Lower leg skin (tissue), 4 donors: ENCODE measurements at regions not wholly inside any gene's neighbourhood (a gene's known extent, or its start where the extent isn't known, plus 50 kb on each side); places are given as distances from the start of the nearest gene placed in this dataset.

Source experiments
- DNase-seq, 2 donors: peaks; one replicate each; pipeline ENCODE4 v3.0.0-alpha.2; 2019; ENCODE audit warnings: low spot score in 2 of 2
- H3K4me3 ChIP-seq: fragments of 200-600 bp; sonication (generic); 2 replicates; pipeline ENCODE4 v1.5.1; 2017; ENCODE audit warnings: mild to moderate bottlenecking, low read depth; ENCODE audit not compliant: poor library complexity, severe bottlenecking
- POLR2A ChIP-seq, 2 donors: fragments of 450-650 bp; IDR thresholded peaks; one replicate each; pipeline ENCODE4 v1.6.1; 2016 to 2017; ENCODE audit warnings: antibody characterized with exemption in 2 of 2, mild to moderate bottlenecking in 1 of 2, moderate library complexity in 1 of 2
- WGBS, 2 donors: methylation state at CpG; one replicate each; pipeline ENCODE4 v1.1.5; 2018; 5-methylcytosine and 5-hydroxymethylcytosine counted together
- intact Hi-C: fragments of 100-400 bp; cut with DNase I; formaldehyde crosslinking; loops from one replicate; pipeline ENCODE4 v1.15.0; 2023; ENCODE audit warnings: low total_unique reads
- TF ChIP-seq, protein P1 (sequence below), 3 donors: fragments of 450-650 bp; IDR thresholded peaks; one replicate each; pipeline ENCODE4 v1.5.1; 2016; ENCODE audit warnings: antibody characterized with exemption in 3 of 3, mild to moderate bottlenecking in 3 of 3, moderate library complexity in 2 of 3

DNA sequence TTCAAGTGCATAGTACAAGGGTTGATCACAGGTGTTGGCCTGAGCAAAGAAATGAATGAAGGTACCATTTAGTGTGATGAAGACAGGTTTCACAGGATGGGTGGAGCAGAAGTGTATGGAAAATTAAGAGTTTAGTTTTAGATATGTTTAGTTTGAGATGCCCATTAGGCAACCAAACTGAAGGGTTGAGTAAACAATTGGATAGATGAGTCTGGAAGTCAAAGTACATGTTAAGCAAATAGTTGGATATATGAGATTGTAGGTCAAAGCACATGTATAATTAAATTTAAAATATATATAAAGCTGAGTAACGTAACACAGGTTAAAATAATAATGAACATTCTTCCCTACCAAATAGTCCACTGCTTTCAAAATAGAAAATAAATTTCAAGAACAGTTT lies 237.1 kb upstream of the PCSK5 start:
- 91 to 94% methylated on average over 1 of the region's 1 CpG for WGBS, 2 donors
- H3K4me3 ChIP-seq = no peak overlapping the region
- no peak for DNase-seq
- intact Hi-C loops = no loop called here
- TF ChIP-seq, protein P1, sequence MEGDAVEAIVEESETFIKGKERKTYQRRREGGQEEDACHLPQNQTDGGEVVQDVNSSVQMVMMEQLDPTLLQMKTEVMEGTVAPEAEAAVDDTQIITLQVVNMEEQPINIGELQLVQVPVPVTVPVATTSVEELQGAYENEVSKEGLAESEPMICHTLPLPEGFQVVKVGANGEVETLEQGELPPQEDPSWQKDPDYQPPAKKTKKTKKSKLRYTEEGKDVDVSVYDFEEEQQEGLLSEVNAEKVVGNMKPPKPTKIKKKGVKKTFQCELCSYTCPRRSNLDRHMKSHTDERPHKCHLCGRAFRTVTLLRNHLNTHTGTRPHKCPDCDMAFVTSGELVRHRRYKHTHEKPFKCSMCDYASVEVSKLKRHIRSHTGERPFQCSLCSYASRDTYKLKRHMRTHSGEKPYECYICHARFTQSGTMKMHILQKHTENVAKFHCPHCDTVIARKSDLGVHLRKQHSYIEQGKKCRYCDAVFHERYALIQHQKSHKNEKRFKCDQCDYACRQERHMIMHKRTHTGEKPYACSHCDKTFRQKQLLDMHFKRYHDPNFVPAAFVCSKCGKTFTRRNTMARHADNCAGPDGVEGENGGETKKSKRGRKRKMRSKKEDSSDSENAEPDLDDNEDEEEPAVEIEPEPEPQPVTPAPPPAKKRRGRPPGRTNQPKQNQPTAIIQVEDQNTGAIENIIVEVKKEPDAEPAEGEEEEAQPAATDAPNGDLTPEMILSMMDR (IDR thresholded peaks at IDR 0.05) = no peak
- TF ChIP-seq POLR2A (IDR thresholded peaks at IDR 0.05) = no peak

DNA sequence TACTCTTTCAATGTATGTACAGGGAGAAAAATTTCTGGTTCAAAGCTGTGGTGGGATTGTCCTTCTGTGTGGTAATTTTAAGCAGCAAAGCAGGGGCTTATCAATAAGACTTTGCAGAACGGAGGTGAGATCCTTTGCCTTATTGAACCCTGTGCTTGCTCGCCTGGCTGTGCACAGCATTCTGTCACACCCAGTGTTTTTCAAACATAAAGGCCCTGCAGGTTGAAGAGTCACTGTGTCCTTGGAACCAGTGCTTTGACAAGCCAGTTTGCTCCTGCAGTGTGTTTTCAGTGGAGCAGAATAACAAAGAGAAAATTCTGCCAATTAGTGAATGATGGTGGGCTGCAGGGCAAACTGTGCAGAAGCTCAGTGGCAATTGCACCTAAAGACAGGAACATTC lies 236.7 kb upstream of the PCSK5 start:
- TF ChIP-seq, protein P1 (IDR thresholded peaks at IDR 0.05) = no peak
- TF ChIP-seq POLR2A (IDR thresholded peaks at IDR 0.05) = no peak
- intact Hi-C loops = no loop called here
- DNase-seq = no peak
- no peak overlapping the region for H3K4me3 ChIP-seq
- WGBS, 2 donors = 80 to 94% methylated on average over 2 of the region's 2 CpGs

DNA sequence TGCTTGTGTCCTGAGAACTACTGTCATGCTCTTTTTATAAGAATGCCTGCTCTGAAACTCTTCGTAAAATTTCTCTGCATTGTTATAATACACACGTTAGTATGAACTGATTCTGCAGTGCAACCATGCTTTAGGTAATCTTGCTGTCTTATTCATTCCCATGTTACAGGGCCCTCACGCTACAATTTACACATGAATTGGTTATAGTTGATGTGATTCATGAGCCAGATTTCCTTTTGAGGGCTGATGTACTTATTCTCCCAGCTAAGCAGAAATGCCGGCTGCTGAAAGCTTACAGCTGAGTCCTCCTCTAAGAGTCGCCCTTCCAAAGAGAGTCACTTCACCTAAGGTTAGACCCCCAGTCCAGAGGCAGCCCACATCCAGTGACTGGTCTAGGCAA lies 233.5 kb upstream of the PCSK5 start:
- intact Hi-C loops = no loop called here
- WGBS, 2 donors = 83 to 87% methylated on average over 5 of the region's 5 CpGs
- H3K4me3 ChIP-seq = no peak overlapping the region
- no peak for DNase-seq
- TF ChIP-seq, protein P1 (IDR thresholded peaks at IDR 0.05) = no peak
- TF ChIP-seq POLR2A (IDR thresholded peaks at IDR 0.05) = no peak

DNA sequence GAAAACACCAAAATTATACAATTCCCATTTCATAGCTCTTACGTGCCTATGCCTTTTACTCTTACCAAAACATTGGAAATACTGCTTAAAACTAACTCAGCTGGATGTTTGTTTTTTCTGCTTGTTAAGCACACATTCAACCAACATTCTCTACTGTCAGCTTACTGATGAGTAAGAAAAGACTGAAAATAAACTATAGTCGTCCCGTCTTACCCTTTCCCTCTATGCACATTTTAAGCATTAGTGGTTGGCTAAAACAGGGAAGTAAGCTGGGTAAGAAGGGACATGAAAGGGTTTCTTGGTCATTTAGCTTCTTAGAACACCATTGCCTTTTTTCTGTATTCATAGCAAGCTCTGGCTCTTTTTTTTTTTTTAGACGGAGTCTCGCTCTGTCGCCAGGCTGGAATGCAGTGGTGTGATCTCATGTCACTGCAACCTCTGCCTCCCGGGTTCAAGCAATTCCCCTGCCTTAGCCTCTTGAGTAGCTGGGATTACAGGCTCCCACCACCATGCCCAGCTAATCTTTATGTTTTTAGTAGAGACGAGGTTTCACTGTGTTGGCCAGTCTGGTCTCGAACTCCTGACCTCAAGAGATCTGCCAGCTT lies 232.1 kb upstream of the PCSK5 start:
- DNase-seq = no peak
- intact Hi-C loops = no loop called here
- no peak overlapping the region for H3K4me3 ChIP-seq
- 78 to 83% methylated on average over 9 of the region's 9 CpGs for WGBS, 2 donors
- TF ChIP-seq, protein P1 (IDR thresholded peaks at IDR 0.05) = no peak
- no peak for TF ChIP-seq POLR2A (IDR thresholded peaks at IDR 0.05)

DNA sequence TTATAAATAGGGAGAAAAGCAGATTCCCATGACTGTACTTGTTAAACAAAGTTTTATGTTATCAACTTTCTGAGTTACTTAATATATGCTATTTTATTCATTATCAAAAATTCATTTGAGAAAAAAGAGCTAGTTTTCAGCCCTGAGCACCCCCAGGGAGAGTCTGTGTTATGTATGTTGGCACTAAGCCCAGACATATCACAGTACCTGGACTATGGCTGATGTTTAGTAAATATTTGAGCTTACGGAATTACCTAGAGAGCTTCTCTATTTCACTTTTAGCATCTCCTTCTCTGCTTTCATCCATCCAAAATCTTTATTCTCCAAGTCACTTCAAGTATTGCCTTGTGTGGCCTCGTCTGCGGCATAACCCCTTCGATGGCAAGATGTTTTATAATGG lies 225.9 kb upstream of the PCSK5 start:
- 67 to 69% methylated on average over 4 of the region's 4 CpGs for WGBS, 2 donors
- H3K4me3 ChIP-seq = no peak overlapping the region

DNA sequence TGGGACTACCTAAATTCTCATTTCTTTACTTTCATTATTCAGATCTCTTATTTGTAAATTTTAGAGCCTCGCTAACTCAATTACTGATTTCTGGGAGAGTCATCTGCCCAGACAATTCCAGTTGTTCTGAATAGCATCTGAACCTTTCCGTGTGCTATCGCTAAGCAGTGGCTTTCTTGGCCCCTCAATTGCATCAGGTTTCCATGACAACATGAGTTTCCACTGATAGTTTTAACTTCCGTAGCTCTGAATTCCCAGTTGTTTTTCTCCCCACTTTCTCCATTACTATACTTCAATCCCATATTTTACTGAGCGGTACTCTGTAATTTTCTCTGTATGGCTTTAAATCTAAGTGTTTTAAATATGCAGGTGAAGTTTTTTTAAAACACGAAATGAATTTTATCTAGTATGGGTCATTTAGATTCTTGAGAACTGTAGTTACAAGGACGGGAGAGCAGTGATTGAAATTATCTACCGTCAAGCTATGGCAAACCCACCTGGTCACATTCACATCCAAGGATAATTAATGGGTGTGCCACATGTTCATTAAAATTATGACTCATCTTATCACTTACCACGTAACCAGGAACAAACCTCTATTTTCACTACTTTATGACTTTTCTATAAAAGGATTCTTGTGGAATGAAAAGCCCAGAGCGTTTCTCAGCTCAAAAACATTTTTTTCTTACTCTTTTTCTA lies 223.5 kb upstream of the PCSK5 start:
- no peak overlapping the region for H3K4me3 ChIP-seq
- no peak for TF ChIP-seq POLR2A (IDR thresholded peaks at IDR 0.05)
- TF ChIP-seq, protein P1 (IDR thresholded peaks at IDR 0.05) = no peak
- intact Hi-C loops = no loop called here
- DNase-seq = no peak
- 53% methylated on average over 10 of the region's 10 CpGs for WGBS, 2 donors

More for the DNA sequence above, 225.9 kb upstream of the PCSK5 start:
- no peak for DNase-seq
- intact Hi-C loops = no loop called here
- no peak for TF ChIP-seq POLR2A (IDR thresholded peaks at IDR 0.05)
